ENCODE measurements at regions not wholly inside any gene's neighbourhood (a gene's known extent, or its start where the extent isn't known, plus 50 kb on each side); places are given as distances from the start of the nearest gene placed in this dataset.

DNA sequence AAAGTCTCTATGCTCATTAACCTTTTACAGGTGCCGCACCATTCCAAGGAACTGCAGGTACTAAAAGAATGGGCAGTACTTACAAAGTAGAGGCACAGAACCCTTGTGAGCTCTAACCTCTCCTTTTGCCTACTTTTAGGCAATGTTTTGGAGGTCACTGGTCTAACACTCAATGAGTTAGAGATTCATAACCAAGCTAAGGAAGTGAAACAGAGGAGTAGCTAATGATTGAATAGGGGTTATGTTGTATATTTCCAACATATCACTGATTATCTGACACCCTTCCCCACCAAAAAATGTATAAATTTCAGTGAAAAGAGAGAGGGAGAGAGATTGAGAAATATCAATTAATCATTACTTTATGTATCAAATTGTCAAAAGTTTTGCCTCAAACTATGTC is 269.3 kb downstream of the PCDH7 start:
- DNase-seq (ENCODE audit: low read depth in 1 of 2, low spot score in 1 of 2) = no peak
- TF ChIP-seq RNF2 (IDR thresholded peaks at IDR 0.05; ENCODE audit: borderline replicate concordance, low read depth) = no peak
- TF ChIP-seq TFCP2L1 (CRISPR knock-in tag; IDR thresholded peaks at IDR 0.05) = no peak
- TF ChIP-seq, protein P1, sequence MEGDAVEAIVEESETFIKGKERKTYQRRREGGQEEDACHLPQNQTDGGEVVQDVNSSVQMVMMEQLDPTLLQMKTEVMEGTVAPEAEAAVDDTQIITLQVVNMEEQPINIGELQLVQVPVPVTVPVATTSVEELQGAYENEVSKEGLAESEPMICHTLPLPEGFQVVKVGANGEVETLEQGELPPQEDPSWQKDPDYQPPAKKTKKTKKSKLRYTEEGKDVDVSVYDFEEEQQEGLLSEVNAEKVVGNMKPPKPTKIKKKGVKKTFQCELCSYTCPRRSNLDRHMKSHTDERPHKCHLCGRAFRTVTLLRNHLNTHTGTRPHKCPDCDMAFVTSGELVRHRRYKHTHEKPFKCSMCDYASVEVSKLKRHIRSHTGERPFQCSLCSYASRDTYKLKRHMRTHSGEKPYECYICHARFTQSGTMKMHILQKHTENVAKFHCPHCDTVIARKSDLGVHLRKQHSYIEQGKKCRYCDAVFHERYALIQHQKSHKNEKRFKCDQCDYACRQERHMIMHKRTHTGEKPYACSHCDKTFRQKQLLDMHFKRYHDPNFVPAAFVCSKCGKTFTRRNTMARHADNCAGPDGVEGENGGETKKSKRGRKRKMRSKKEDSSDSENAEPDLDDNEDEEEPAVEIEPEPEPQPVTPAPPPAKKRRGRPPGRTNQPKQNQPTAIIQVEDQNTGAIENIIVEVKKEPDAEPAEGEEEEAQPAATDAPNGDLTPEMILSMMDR (IDR thresholded peaks at IDR 0.05) = no peak
- no peak for TF ChIP-seq RCOR1 (IDR thresholded peaks at IDR 0.05; ENCODE audit: low read depth, low read length)
- TF ChIP-seq RFX5 (IDR thresholded peaks at IDR 0.05) = no peak
- TF ChIP-seq KDM1A (IDR thresholded peaks at IDR 0.05; ENCODE audit: low read depth) = no peak
- TF ChIP-seq HOXB5 (CRISPR knock-in tag; IDR thresholded peaks at IDR 0.05) = no peak
- no peak for TF ChIP-seq JUNB (IDR thresholded peaks at IDR 0.05)
- TF ChIP-seq, protein P2, sequence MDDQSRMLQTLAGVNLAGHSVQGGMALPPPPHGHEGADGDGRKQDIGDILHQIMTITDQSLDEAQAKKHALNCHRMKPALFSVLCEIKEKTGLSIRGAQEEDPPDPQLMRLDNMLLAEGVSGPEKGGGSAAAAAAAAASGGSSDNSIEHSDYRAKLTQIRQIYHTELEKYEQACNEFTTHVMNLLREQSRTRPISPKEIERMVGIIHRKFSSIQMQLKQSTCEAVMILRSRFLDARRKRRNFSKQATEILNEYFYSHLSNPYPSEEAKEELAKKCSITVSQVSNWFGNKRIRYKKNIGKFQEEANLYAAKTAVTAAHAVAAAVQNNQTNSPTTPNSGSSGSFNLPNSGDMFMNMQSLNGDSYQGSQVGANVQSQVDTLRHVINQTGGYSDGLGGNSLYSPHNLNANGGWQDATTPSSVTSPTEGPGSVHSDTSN (IDR thresholded peaks at IDR 0.05) = no peak
- no peak for TF ChIP-seq POLR2AphosphoS2 (conservative IDR thresholded peaks at IDR 0.05; ENCODE audit: low read length)
- no peak for TF ChIP-seq EHF (CRISPR knock-in tag; IDR thresholded peaks at IDR 0.05)
- no peak for TF ChIP-seq MAFK (IDR thresholded peaks at IDR 0.05; ENCODE audit: partially characterized antibody)
- no peak for TF ChIP-seq ZSCAN20 (CRISPR knock-in tag; IDR thresholded peaks at IDR 0.05)
- TF ChIP-seq, protein P3, sequence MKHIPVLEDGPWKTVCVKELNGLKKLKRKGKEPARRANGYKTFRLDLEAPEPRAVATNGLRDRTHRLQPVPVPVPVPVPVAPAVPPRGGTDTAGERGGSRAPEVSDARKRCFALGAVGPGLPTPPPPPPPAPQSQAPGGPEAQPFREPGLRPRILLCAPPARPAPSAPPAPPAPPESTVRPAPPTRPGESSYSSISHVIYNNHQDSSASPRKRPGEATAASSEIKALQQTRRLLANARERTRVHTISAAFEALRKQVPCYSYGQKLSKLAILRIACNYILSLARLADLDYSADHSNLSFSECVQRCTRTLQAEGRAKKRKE (CRISPR knock-in tag; IDR thresholded peaks at IDR 0.05; ENCODE audit: low read depth) = no peak
- TF ChIP-seq FOXS1 (CRISPR knock-in tag; IDR thresholded peaks at IDR 0.05) = no peak

GRCh38 chr4:30996841-30997240 is 276.7 kb downstream of the PCDH7 start:
- DNase-seq (ENCODE audit: low read depth in 1 of 2, low spot score in 1 of 2) (no peak), FAIRE-seq (no peak), ATAC-seq (no peak)
- POLR2A ChIA-PET = no interaction called here
- 17% methylated on average over 2 of the region's 2 CpGs for WGBS (ENCODE audit: missing lambda C conversion rate)
- Histone ChIP-seq H3K4me3 (no peak overlapping the region), H3K9me3 (no peaks in the 10 kb centered on the region), H3K27ac (no peak overlapping the region), H3K4me1 (no peaks in the 10 kb centered on the region), H3K4me2 (no peak overlapping the region)
- TF ChIP-seq TP53 (CRISPR knock-in tag; IDR thresholded peaks at IDR 0.05) (no peak), GATA3 (IDR thresholded peaks at IDR 0.05; ENCODE audit: borderline replicate concordance) (no peak), SREBF2 (IDR thresholded peaks at IDR 0.05) (no peak), POLR2A (IDR thresholded peaks at IDR 0.05; ENCODE audit: low read length) (no peak), HDAC2 (IDR thresholded peaks at IDR 0.05) (no peak), ZC3H11A (IDR thresholded peaks at IDR 0.05) (no peak), NPAS2 (CRISPR knock-in tag; IDR thresholded peaks at IDR 0.05; ENCODE audit: borderline replicate concordance) (no peak), HMGXB4 (CRISPR knock-in tag; IDR thresholded peaks at IDR 0.05; ENCODE audit: borderline replicate concordance) (no peak), CEBPB (IDR thresholded peaks at IDR 0.05) (no peak), ZFP36 (IDR thresholded peaks at IDR 0.05; ENCODE audit: borderline replicate concordance, partially characterized antibody) (no peak), NFE2L2 (conservative IDR thresholded peaks at IDR 0.05; ENCODE audit: low read length) (no peak)
- TF ChIP-seq, protein P2 (IDR thresholded peaks at IDR 0.05) = no peak
- CTCF ChIA-PET = no interaction called here

More for the DNA sequence above, 269.3 kb downstream of the PCDH7 start:
- Histone ChIP-seq H3K4me1 (no peaks in the 10 kb centered on the region), H3K9me3 (no peaks in the 10 kb centered on the region), H3K4me2 (no peak overlapping the region), H3K27ac (no peak overlapping the region), H3K4me3 (no peak overlapping the region)
- ATAC-seq (no peak), FAIRE-seq (no peak)
- ChIA-PET CTCF (no interaction called here), POLR2A (no interaction called here)
- WGBS (ENCODE audit: missing lambda C conversion rate) = 92% methylated on average over 1 of the region's 1 CpG
